ENCODE measurements at regions not wholly inside any gene's neighbourhood (a gene's known extent, or its start where the extent isn't known, plus 50 kb on each side); places are given as distances from the start of the nearest gene placed in this dataset.

- Histone ChIP-seq H3K27me3 (ENCODE audit: low read depth, low read length) (no peaks in the 10 kb centered on the region), H3K4me2 (ENCODE audit: low read length) (no peak overlapping the region), H3K4me1 (ENCODE audit: low read length) (no peaks in the 10 kb centered on the region), H2AFZ (ENCODE audit: low read depth, low read length) (no peak overlapping the region), H4K20me1 (ENCODE audit: insufficient read depth, low read length) (no peaks in the 10 kb centered on the region), H3K4me3 (ENCODE audit: low read length) (no peak overlapping the region), H3K36me3 (replicated peaks; ENCODE audit: low read depth, low read length) (no peaks in the 10 kb centered on the region), H3K27ac (ENCODE audit: low read length) (no peak overlapping the region), H3K9me3 (ENCODE audit: insufficient read depth, low read length) (peaks cover 6% of the 10 kb centered on the region; the same call in 1 of the 2 replicates), H3K79me2 (ENCODE audit: low read length) (no peaks in the 10 kb centered on the region), H3K9ac (ENCODE audit: low read length) (no peak overlapping the region)
- TF ChIP-seq EZH2phosphoT487 (IDR thresholded peaks at IDR 0.05; ENCODE audit: low read depth) = no peak
- TF ChIP-seq, protein P1, sequence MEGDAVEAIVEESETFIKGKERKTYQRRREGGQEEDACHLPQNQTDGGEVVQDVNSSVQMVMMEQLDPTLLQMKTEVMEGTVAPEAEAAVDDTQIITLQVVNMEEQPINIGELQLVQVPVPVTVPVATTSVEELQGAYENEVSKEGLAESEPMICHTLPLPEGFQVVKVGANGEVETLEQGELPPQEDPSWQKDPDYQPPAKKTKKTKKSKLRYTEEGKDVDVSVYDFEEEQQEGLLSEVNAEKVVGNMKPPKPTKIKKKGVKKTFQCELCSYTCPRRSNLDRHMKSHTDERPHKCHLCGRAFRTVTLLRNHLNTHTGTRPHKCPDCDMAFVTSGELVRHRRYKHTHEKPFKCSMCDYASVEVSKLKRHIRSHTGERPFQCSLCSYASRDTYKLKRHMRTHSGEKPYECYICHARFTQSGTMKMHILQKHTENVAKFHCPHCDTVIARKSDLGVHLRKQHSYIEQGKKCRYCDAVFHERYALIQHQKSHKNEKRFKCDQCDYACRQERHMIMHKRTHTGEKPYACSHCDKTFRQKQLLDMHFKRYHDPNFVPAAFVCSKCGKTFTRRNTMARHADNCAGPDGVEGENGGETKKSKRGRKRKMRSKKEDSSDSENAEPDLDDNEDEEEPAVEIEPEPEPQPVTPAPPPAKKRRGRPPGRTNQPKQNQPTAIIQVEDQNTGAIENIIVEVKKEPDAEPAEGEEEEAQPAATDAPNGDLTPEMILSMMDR (IDR thresholded peaks at IDR 0.05; ENCODE audit: low read depth, low read length) = no peak
Measured at GRCh38 chr12:58519839-58520238, 400.5 kb downstream of the LRIG3 start.

- H3K4me2 ChIP-seq (ENCODE audit: low read length) = no peak overlapping the region
- no peak overlapping the region for H3K4me3 ChIP-seq (ENCODE audit: low read length)
- H3K27me3 ChIP-seq (ENCODE audit: low read depth, low read length) = no peaks in the 10 kb centered on the region
- H3K27ac ChIP-seq (ENCODE audit: low read length) = no peak overlapping the region
- H2AFZ ChIP-seq (ENCODE audit: low read depth, low read length) = no peak overlapping the region
- no peaks in the 10 kb centered on the region for H3K79me2 ChIP-seq (ENCODE audit: low read length)
- H3K4me1 ChIP-seq (ENCODE audit: low read length) = no peaks in the 10 kb centered on the region
- H3K9ac ChIP-seq (ENCODE audit: low read length) = no peak overlapping the region
- peaks cover 6% of the 10 kb centered on the region; the same call in 1 of the 2 replicates for H3K9me3 ChIP-seq (ENCODE audit: insufficient read depth, low read length)
- no peak for TF ChIP-seq EZH2phosphoT487 (IDR thresholded peaks at IDR 0.05; ENCODE audit: low read depth)
- TF ChIP-seq, protein P1 (IDR thresholded peaks at IDR 0.05; ENCODE audit: low read depth, low read length) = no peak
- no peaks in the 10 kb centered on the region for H4K20me1 ChIP-seq (ENCODE audit: insufficient read depth, low read length)
- H3K36me3 ChIP-seq (replicated peaks; ENCODE audit: low read depth, low read length) = no peaks in the 10 kb centered on the region
Measured at GRCh38 chr12:58521152-58521551, 399.2 kb downstream of the LRIG3 start.

- TF ChIP-seq, protein P1 (IDR thresholded peaks at IDR 0.05; ENCODE audit: low read depth, low read length) = no peak
- no peak for TF ChIP-seq EZH2phosphoT487 (IDR thresholded peaks at IDR 0.05; ENCODE audit: low read depth)
- H3K9ac ChIP-seq (ENCODE audit: low read length) = no peak overlapping the region
- no peaks in the 10 kb centered on the region for H4K20me1 ChIP-seq (ENCODE audit: insufficient read depth, low read length)
- no peaks in the 10 kb centered on the region for H3K79me2 ChIP-seq (ENCODE audit: low read length)
- no peaks in the 10 kb centered on the region for H3K27me3 ChIP-seq (ENCODE audit: low read depth, low read length)
- no peak overlapping the region for H2AFZ ChIP-seq (ENCODE audit: low read depth, low read length)
- no peak overlapping the region for H3K4me3 ChIP-seq (ENCODE audit: low read length)
- no peaks in the 10 kb centered on the region for H3K36me3 ChIP-seq (replicated peaks; ENCODE audit: low read depth, low read length)
- H3K9me3 ChIP-seq (ENCODE audit: insufficient read depth, low read length) = peaks cover 6% of the 10 kb centered on the region; the same call in 1 of the 2 replicates
- H3K4me2 ChIP-seq (ENCODE audit: low read length) = no peak overlapping the region
- no peak overlapping the region for H3K27ac ChIP-seq (ENCODE audit: low read length)
- H3K4me1 ChIP-seq (ENCODE audit: low read length) = no peaks in the 10 kb centered on the region
Measured at GRCh38 chr12:58521796-58522195, 398.5 kb downstream of the LRIG3 start.

- no peak overlapping the region for H3K9ac ChIP-seq (ENCODE audit: low read length)
- H4K20me1 ChIP-seq (ENCODE audit: insufficient read depth, low read length) = no peaks in the 10 kb centered on the region
- H3K36me3 ChIP-seq (replicated peaks; ENCODE audit: low read depth, low read length) = no peaks in the 10 kb centered on the region
- no peak overlapping the region for H3K4me2 ChIP-seq (ENCODE audit: low read length)
- TF ChIP-seq, protein P1 (IDR thresholded peaks at IDR 0.05; ENCODE audit: low read depth, low read length) = no peak
- no peaks in the 10 kb centered on the region for H3K79me2 ChIP-seq (ENCODE audit: low read length)
- no peak overlapping the region for H2AFZ ChIP-seq (ENCODE audit: low read depth, low read length)
- H3K9me3 ChIP-seq (ENCODE audit: insufficient read depth, low read length) = no peaks in the 10 kb centered on the region
- no peaks in the 10 kb centered on the region for H3K27me3 ChIP-seq (ENCODE audit: low read depth, low read length)
- no peaks in the 10 kb centered on the region for H3K4me1 ChIP-seq (ENCODE audit: low read length)
- no peak overlapping the region for H3K27ac ChIP-seq (ENCODE audit: low read length)
- no peak overlapping the region for H3K4me3 ChIP-seq (ENCODE audit: low read length)
Measured at GRCh38 chr12:58523360-58523759, 396.9 kb downstream of the LRIG3 start.
